VCaP (cell line): ENCODE measurements at regions not wholly inside any gene's neighbourhood (a gene's known extent, or its start where the extent isn't known, plus 50 kb on each side); places are given as distances from the start of the nearest gene placed in this dataset.

Source experiments
- H3K27ac ChIP-seq: fragments of 450-650 bp; 2 replicates; pipeline ENCODE4 v1.5.1; 2017
- TF ChIP-seq, protein P1 (sequence below): fragments of 450-650 bp; conservative IDR thresholded peaks from 2 replicates; pipeline ENCODE4 v1.5.1; 2017; ENCODE audit warnings: mild to moderate bottlenecking, moderate library complexity

DNA sequence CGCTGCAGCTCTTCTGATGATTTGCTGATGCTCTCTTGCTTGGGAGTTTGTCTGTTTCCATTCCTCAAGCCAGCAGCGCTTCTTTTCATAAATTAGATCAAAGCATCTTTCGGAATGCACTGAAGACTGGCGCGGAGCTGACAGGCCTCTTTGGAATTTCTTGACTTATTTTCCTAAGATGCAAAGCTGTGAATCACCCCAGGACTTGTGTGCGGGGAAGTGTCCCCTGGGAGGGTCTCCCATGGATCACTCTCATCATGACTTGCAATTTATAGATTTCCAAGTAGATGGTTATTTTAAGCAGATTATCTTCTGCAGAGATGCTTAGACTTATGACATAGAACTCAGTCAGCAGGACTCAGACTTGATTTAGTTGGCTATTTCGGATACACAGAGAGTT is 467.2 kb downstream of the TCERG1L start:
- H3K27ac ChIP-seq, result no peak overlapping the region
- TF ChIP-seq, protein P1, sequence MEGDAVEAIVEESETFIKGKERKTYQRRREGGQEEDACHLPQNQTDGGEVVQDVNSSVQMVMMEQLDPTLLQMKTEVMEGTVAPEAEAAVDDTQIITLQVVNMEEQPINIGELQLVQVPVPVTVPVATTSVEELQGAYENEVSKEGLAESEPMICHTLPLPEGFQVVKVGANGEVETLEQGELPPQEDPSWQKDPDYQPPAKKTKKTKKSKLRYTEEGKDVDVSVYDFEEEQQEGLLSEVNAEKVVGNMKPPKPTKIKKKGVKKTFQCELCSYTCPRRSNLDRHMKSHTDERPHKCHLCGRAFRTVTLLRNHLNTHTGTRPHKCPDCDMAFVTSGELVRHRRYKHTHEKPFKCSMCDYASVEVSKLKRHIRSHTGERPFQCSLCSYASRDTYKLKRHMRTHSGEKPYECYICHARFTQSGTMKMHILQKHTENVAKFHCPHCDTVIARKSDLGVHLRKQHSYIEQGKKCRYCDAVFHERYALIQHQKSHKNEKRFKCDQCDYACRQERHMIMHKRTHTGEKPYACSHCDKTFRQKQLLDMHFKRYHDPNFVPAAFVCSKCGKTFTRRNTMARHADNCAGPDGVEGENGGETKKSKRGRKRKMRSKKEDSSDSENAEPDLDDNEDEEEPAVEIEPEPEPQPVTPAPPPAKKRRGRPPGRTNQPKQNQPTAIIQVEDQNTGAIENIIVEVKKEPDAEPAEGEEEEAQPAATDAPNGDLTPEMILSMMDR, result no peak

GRCh38 chr10:130847170-130847569 is 464.4 kb downstream of the TCERG1L start:
- TF ChIP-seq, protein P1, result no peak
- H3K27ac ChIP-seq, result no peak overlapping the region

DNA sequence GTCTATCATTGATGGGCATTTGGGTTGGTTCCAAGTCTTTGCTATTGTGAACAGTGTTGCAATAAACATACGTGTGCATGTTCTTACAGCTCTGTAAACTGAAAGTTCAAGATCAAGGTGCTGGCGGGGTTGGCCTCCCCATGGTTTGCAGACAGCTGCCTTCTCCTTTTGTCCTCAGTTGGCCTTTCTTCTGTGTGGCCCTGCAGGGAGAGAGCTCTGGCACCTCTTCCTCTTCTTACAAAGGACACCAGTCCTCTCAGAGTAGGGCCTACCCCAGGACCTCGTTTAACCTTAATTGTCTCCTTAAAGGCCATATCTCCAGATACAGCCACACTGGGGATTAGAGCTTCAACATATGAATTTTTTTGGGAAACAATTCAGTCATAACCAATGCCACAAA is 462.7 kb downstream of the TCERG1L start:
- TF ChIP-seq, protein P1, result no peak
- H3K27ac ChIP-seq, result no peak overlapping the region

DNA sequence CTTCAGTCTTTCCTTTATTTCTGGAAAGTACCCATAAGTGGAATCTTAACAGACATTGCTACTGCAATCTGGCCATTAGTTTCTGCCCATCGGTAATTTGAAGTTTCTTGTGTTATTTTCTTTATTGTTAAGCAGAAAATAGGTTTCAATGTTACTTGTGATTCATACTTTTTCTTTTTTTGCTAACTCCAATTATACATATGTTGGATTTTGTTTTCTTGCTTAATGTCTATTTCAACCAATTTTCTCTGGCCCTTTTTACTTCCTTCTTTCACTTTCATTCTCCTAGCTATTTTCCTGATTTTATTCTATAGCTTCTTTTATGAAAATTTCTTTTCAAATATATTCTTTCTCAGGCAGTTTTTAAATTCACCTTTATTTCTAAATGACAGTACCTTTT is 457.4 kb downstream of the TCERG1L start:
- H3K27ac ChIP-seq, result no peak overlapping the region
- TF ChIP-seq, protein P1, result no peak

GRCh38 chr10:130857631-130858295 is 453.8 kb downstream of the TCERG1L start:
- TF ChIP-seq, protein P1, result no peak
- no peak overlapping the region for H3K27ac ChIP-seq

- H3K27ac ChIP-seq, result no peak overlapping the region
- TF ChIP-seq, protein P1, result no peak
These were observed 452.9 kb downstream of the TCERG1L start for GRCh38 chr10:130858626-130859025.

DNA sequence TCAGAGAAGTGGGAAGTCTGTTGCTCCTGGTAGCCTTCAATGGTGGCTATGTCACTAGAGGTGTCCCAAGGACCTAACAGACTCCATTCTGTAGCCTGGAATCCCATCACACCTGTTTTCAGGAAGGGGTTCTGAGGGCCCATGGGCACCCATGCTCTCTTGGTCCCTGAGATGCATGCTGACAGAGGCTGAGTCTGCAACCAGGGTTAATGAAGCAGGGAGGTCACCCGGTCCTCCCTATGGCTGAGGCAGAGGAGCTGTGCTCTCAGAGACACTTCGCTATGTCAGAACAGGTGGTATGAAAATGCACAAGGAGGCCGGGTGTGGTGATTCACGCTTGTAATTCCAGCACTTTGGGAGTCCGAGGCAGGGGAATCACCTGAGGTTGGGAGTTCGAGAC is 452.1 kb downstream of the TCERG1L start:
- H3K27ac ChIP-seq, result no peak overlapping the region
- TF ChIP-seq, protein P1, result no peak
